GM12892 (cell line): ENCODE measurements at regions not wholly inside any gene's neighbourhood (a gene's known extent, or its start where the extent isn't known, plus 50 kb on each side); places are given as distances from the start of the nearest gene placed in this dataset.

Experiments used
- POLR2A ChIP-seq: IDR thresholded peaks from 2 replicates; pipeline ENCODE4 v1.6.1; 2011; ENCODE audit warnings: low read depth, low read length, control low read depth
- POLR2AphosphoS5 ChIP-seq: IDR thresholded peaks from 2 replicates; pipeline ENCODE4 v1.6.1; 2011; ENCODE audit warnings: low read depth, low read length, control low read depth
- TAF1 ChIP-seq: IDR thresholded peaks from 2 replicates; pipeline ENCODE4 v1.6.1; 2011; ENCODE audit warnings: low read depth, mild to moderate bottlenecking, control low read depth, low read length, borderline replicate concordance

GRCh38 chr1:239896569-239896968, 195.1 kb upstream of the FMN2 start:
- no peak for TF ChIP-seq POLR2A
- no peak for TF ChIP-seq POLR2AphosphoS5
- no peak for TF ChIP-seq TAF1
